HepG2 (cell line): ENCODE measurements at regions not wholly inside any gene's neighbourhood (a gene's known extent, or its start where the extent isn't known, plus 50 kb on each side); places are given as distances from the start of the nearest gene placed in this dataset.

Experiments
- ATAC-seq: fragments of 200-7000 bp; cut with Tn5 transposase; 3 replicates; pipeline ENCODE4 v1.9.1; 2020; ENCODE audit warnings: mild to moderate bottlenecking, moderate library complexity
- BruUV-seq: library from RNA; stranded (reverse); fragments of 400-500 nt; replicated peaks from 2 replicates; lab custom pipeline; 2021; lab: Mats Ljungman, UMichigan
- CTCF ChIA-PET: fragments of 300-600 bp; formaldehyde crosslinking; extraction: SDS; loops from one replicate; lab custom pipeline; 2021; ENCODE audit warnings: low total read pairs, inconsistent platforms, low intra/inter-chr PET ratio; lab: Yijun Ruan, JAX
- POLR2A ChIA-PET: fragments of 350-600 bp; sonication (Branson Sonifier 250); formaldehyde crosslinking; loops from one replicate; lab custom pipeline; 2020; ENCODE audit warnings: antibody characterized with exemption, inconsistent platforms; lab: Yijun Ruan, JAX
- DNase-seq: peaks from one replicate; pipeline ENCODE4 v3.0.0-alpha.2; 2015; ENCODE audit warnings: low spot score
- FAIRE-seq: peaks from 3 replicates; lab custom pipeline; 2011; peaks lifted over from hg19 to GRCh38; lab: Jason Lieb, UNC
- H2AFZ ChIP-seq: one replicate; pipeline ENCODE4 v1.6.1; 2011; ENCODE audit warnings: low read length, inconsistent platforms
- H3K27ac ChIP-seq: fragments of 300-600 bp; 3 replicates; pipeline ENCODE4 v1.8.0; 2011; ENCODE audit warnings: mixed run types, mild to moderate bottlenecking, mixed read lengths, low read length, inconsistent platforms; ENCODE audit not compliant: insufficient read depth; ENCODE audit errors: extremely low read length
- H3K27me3 ChIP-seq, 2 experiments: fragments of 200-600 bp in 1 of 2; 2 replicates in 1 of 2; 3 replicates in 1 of 2; pipeline versions ENCODE4 v1.6.0 to v1.8.0; 2011; ENCODE audit warnings: low read length in 2 of 2, mild to moderate bottlenecking in 2 of 2, moderate library complexity in 2 of 2, inconsistent platforms in 1 of 2; ENCODE audit not compliant: insufficient read depth in 2 of 2, control insufficient read depth in 1 of 2
- H3K36me3 ChIP-seq, 2 experiments: fragments of 200-600 bp in 1 of 2; replicated peaks in 1 of 2; 2 replicates in 1 of 2; 3 replicates in 1 of 2; pipeline versions ENCODE4 v1.5.1 to v1.8.0; 2011; ENCODE audit warnings: low read length in 2 of 2, inconsistent platforms in 1 of 2; ENCODE audit not compliant: insufficient read depth in 2 of 2, control insufficient read depth in 1 of 2
- H3K4me1 ChIP-seq: 2 replicates; pipeline ENCODE4 v1.5.1; 2012; ENCODE audit warnings: low read length, inconsistent platforms; ENCODE audit not compliant: insufficient read depth
- H3K4me2 ChIP-seq: 2 replicates; pipeline ENCODE4 v1.6.0; 2011; ENCODE audit warnings: low read depth, low read length, inconsistent platforms
- H3K4me3 ChIP-seq, 3 experiments: fragments of 200-600 bp in 1 of 3; sonication (generic), shearing (Covaris generic) in 1 of 3; replicated peaks in 1 of 3; 2 replicates each; pipeline ENCODE4 v1.5.1; 2011 to 2016; ENCODE audit warnings: low read length in 3 of 3, inconsistent platforms in 2 of 3, low read depth in 2 of 3, mild to moderate bottlenecking in 2 of 3, control low read depth in 1 of 3, mixed read lengths in 1 of 3; ENCODE audit not compliant: insufficient read depth in 1 of 3
- H3K79me2 ChIP-seq: one replicate; pipeline ENCODE4 v1.6.1; 2011; ENCODE audit warnings: low read length, inconsistent platforms; ENCODE audit not compliant: insufficient read depth
- H3K9ac ChIP-seq: 2 replicates; pipeline ENCODE4 v1.6.0; 2011; ENCODE audit warnings: mild to moderate bottlenecking, low read depth, low read length, inconsistent platforms; ENCODE audit not compliant: insufficient read depth
- H3K9me3 ChIP-seq: 2 replicates; pipeline ENCODE4 v1.5.1; 2012; ENCODE audit warnings: mild to moderate bottlenecking, low read length
- H4K20me1 ChIP-seq: 2 replicates; pipeline ENCODE4 v1.6.0; 2011; ENCODE audit warnings: inconsistent platforms, mild to moderate bottlenecking, low read length, moderate library complexity; ENCODE audit not compliant: insufficient read depth
- FOXK2 ChIP-seq: fragments of 450-650 bp; IDR thresholded peaks from 2 replicates; pipeline ENCODE4 v1.6.1; 2016
- JUNB ChIP-seq: sonication (generic); formaldehyde crosslinking; IDR thresholded peaks from 2 replicates; pipeline ENCODE4 v1.8.0; 2022; ENCODE audit warnings: missing genetic modification reagents, mild to moderate bottlenecking, borderline replicate concordance
- KDM6A ChIP-seq: IDR thresholded peaks from 2 replicates; pipeline ENCODE4 v1.6.1; 2016; ENCODE audit warnings: low read depth
- KLF16 ChIP-seq, 2 experiments: sonication (generic) in 1 of 2; formaldehyde crosslinking in 1 of 2; IDR thresholded peaks; 2 replicates each; pipeline versions ENCODE4 v1.6.1 to v1.8.0; 2016 to 2023; ENCODE audit warnings: missing genetic modification reagents in 2 of 2, missing compliant biosample characterization in 1 of 2
- MEF2D ChIP-seq: sonication (generic); formaldehyde crosslinking; IDR thresholded peaks from 2 replicates; pipeline ENCODE4 v1.5.1; 2020; ENCODE audit warnings: mild to moderate bottlenecking, missing genetic modification reagents
- NCOA2 ChIP-seq: sonication (generic); formaldehyde crosslinking; IDR thresholded peaks from 2 replicates; pipeline ENCODE4 v1.8.0; 2022; ENCODE audit warnings: inconsistent platforms
- NONO ChIP-seq, 2 experiments: fragments of 450-650 bp in 1 of 2; sonication (generic) in 1 of 2; formaldehyde crosslinking in 1 of 2; IDR thresholded peaks in 1 of 2; conservative IDR thresholded peaks in 1 of 2; 2 replicates each; pipeline versions ENCODE4 v1.6.1 to v1.8.0; 2017 to 2022; ENCODE audit warnings: mild to moderate bottlenecking in 1 of 2, missing genetic modification reagents in 1 of 2, moderate library complexity in 1 of 2
- TCF7L2 ChIP-seq: IDR thresholded peaks from 2 replicates; pipeline ENCODE4 v1.6.1; 2011; ENCODE audit warnings: mild to moderate bottlenecking, low read depth, low read length, moderate library complexity
- TEAD3 ChIP-seq: optimal IDR thresholded peaks from 2 replicates; pipeline ENCODE3; 2016; ENCODE audit warnings: borderline replicate concordance
- TGIF2 ChIP-seq: IDR thresholded peaks from 2 replicates; pipeline ENCODE4 v1.6.1; 2016; ENCODE audit warnings: control low read depth, missing compliant biosample characterization
- TP53 ChIP-seq: sonication (generic); formaldehyde crosslinking; conservative IDR thresholded peaks from 2 replicates; pipeline ENCODE4 v1.4.0; 2020; ENCODE audit warnings: missing genetic modification reagents
- XRCC5 ChIP-seq: fragments of 200-400 bp; formaldehyde crosslinking; optimal IDR thresholded peaks from 2 replicates; pipeline ENCODE3; 2017; ENCODE audit warnings: mild to moderate bottlenecking, low read length
- ZNF207 ChIP-seq: fragments of 450-650 bp; IDR thresholded peaks from 2 replicates; pipeline ENCODE4 v1.6.1; 2016; ENCODE audit warnings: antibody characterized with exemption, borderline replicate concordance
- ZNF224 ChIP-seq: sonication (generic); formaldehyde crosslinking; IDR thresholded peaks from 2 replicates; pipeline ENCODE4 v1.5.0; 2020; ENCODE audit warnings: mild to moderate bottlenecking, missing genetic modification reagents
- ZNF225 ChIP-seq: sonication (generic); formaldehyde crosslinking; IDR thresholded peaks from 2 replicates; pipeline ENCODE4 v1.4.0; 2020; ENCODE audit warnings: mild to moderate bottlenecking, missing genetic modification reagents
- ZNF331 ChIP-seq: sonication (generic); formaldehyde crosslinking; IDR thresholded peaks from 2 replicates; pipeline ENCODE4 v1.4.0; 2020; ENCODE audit warnings: missing genetic modification reagents
- ZNF503 ChIP-seq: sonication (generic); formaldehyde crosslinking; IDR thresholded peaks from 2 replicates; pipeline ENCODE4 v1.4.0; 2020; ENCODE audit warnings: missing genetic modification reagents
- ZUFSP ChIP-seq: sonication (generic); formaldehyde crosslinking; IDR thresholded peaks from 2 replicates; pipeline ENCODE4 v1.9.0; 2021; ENCODE audit warnings: missing genetic modification reagents, mild to moderate bottlenecking, borderline replicate concordance
- WGBS: methylation state at CpG from one replicate; pipeline ENCODE4 v1.1.6; 2017; ENCODE audit warnings: low lambda C conversion rate; 5-methylcytosine and 5-hydroxymethylcytosine counted together
- in situ Hi-C: cut with HindIII; loops from 2 replicates; pipeline ENCODE4 v1.10.0; 2017; ENCODE audit warnings: low pct_unique_long_range_greater_than_20kb; ENCODE audit not compliant: extremely low pct_ligation_motif_present
- intact Hi-C: fragments of 100-400 bp; cut with micrococcal nuclease; formaldehyde crosslinking; loops from one replicate; pipeline ENCODE4 v1.10.0; 2022; ENCODE audit not compliant: unreplicated experiment

GRCh38 chr13:50573066-50573465 lies 270.4 kb downstream of the DLEU7 start:
- ChIA-PET POLR2A (no interaction called here), CTCF (no interaction called here)
- Histone ChIP-seq H2AFZ (no peak overlapping the region), H3K9me3 (no peaks in the 10 kb centered on the region), H3K4me1 (peaks cover 20% of the 10 kb centered on the region), H3K27ac (no peak overlapping the region), H3K4me2 (no peak overlapping the region), H3K36me3 (no peaks in the 10 kb centered on the region), H3K4me3 (no peak overlapping the region), H3K9ac (no peak overlapping the region), H3K27me3 (no peaks in the 10 kb centered on the region), H4K20me1 (no peaks in the 10 kb centered on the region), H3K79me2 (no peaks in the 10 kb centered on the region)
- no peak for ATAC-seq
- intact Hi-C loops = no loop called here
- WGBS = 93% methylated on average over 4 of the region's 4 CpGs
- BruUV-seq = no TSS peak
- no peak for DNase-seq
- no peak for FAIRE-seq
- TF ChIP-seq ZNF225 (CRISPR knock-in tag) (no peak), NONO (IDR thresholded peaks at IDR 0.05) (no peak), NONO (CRISPR knock-in tag; conservative IDR thresholded peaks at IDR 0.05) (no peak), JUNB (CRISPR knock-in tag) (no peak), ZNF331 (CRISPR knock-in tag) (no peak), TCF7L2 (no peak), ZNF207 (no peak), KLF16 (CRISPR knock-in tag; IDR thresholded peaks at IDR 0.05) (no peak), KDM6A (no peak), MEF2D (CRISPR knock-in tag) (no peak), TP53 (no peak), FOXK2 (no peak), XRCC5 (no peak), TEAD3 (CRISPR knock-in tag) (no peak), TGIF2 (no peak), ZUFSP (CRISPR knock-in tag) (no peak), ZNF224 (CRISPR knock-in tag) (no peak), ZNF503 (no peak), NCOA2 (CRISPR knock-in tag) (no peak)
- in situ Hi-C loops = no loop called here
